ENCODE measurements at regions not wholly inside any gene's neighbourhood (a gene's known extent, or its start where the extent isn't known, plus 50 kb on each side); places are given as distances from the start of the nearest gene placed in this dataset.

DNA sequence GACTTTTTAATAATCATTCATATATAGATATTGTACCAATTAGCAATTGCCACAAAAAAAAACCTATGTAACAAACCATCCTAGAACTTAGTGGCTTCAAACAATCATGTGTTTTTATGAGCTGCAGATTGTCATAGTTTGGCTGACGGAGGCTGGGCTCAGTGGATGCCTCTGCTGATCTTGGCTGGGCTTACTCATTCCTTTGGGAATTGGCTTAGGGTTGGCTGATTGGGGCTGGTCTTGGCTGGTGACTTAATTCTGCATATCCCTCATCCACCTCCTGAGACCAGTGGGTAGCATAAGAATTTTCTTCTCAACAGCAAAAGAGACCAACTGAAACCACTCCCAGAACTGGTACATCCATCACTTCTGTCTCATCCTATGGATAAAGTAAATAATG lies 57.9 kb upstream of the PHF21B start:
- Mint-ChIP-seq H3K27me3 (ENCODE audit: low read depth) (peaks cover 14% of the 10 kb centered on the region), H3K4me1 (peaks cover 22% of the 10 kb centered on the region), H3K36me3 (peaks cover 9% of the 10 kb centered on the region), H3K9me3 (peaks cover 15% of the 10 kb centered on the region), H3K4me3 (no peak overlapping the region), H3K27ac (no peak overlapping the region)
- TF ChIP-seq, protein P1, sequence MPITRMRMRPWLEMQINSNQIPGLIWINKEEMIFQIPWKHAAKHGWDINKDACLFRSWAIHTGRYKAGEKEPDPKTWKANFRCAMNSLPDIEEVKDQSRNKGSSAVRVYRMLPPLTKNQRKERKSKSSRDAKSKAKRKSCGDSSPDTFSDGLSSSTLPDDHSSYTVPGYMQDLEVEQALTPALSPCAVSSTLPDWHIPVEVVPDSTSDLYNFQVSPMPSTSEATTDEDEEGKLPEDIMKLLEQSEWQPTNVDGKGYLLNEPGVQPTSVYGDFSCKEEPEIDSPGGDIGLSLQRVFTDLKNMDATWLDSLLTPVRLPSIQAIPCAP (CRISPR knock-in tag; IDR thresholded peaks at IDR 0.05) = no peak
- TF ChIP-seq, protein P2, sequence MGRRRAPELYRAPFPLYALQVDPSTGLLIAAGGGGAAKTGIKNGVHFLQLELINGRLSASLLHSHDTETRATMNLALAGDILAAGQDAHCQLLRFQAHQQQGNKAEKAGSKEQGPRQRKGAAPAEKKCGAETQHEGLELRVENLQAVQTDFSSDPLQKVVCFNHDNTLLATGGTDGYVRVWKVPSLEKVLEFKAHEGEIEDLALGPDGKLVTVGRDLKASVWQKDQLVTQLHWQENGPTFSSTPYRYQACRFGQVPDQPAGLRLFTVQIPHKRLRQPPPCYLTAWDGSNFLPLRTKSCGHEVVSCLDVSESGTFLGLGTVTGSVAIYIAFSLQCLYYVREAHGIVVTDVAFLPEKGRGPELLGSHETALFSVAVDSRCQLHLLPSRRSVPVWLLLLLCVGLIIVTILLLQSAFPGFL (CRISPR knock-in tag; IDR thresholded peaks at IDR 0.05; ENCODE audit: borderline replicate concordance) = no peak
- TF ChIP-seq, protein P3, sequence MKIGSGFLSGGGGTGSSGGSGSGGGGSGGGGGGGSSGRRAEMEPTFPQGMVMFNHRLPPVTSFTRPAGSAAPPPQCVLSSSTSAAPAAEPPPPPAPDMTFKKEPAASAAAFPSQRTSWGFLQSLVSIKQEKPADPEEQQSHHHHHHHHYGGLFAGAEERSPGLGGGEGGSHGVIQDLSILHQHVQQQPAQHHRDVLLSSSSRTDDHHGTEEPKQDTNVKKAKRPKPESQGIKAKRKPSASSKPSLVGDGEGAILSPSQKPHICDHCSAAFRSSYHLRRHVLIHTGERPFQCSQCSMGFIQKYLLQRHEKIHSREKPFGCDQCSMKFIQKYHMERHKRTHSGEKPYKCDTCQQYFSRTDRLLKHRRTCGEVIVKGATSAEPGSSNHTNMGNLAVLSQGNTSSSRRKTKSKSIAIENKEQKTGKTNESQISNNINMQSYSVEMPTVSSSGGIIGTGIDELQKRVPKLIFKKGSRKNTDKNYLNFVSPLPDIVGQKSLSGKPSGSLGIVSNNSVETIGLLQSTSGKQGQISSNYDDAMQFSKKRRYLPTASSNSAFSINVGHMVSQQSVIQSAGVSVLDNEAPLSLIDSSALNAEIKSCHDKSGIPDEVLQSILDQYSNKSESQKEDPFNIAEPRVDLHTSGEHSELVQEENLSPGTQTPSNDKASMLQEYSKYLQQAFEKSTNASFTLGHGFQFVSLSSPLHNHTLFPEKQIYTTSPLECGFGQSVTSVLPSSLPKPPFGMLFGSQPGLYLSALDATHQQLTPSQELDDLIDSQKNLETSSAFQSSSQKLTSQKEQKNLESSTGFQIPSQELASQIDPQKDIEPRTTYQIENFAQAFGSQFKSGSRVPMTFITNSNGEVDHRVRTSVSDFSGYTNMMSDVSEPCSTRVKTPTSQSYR (CRISPR knock-in tag; IDR thresholded peaks at IDR 0.05) = no peak
- TF ChIP-seq SP1 (CRISPR knock-in tag; conservative IDR thresholded peaks at IDR 0.05) = no peak
- TF ChIP-seq TP53 (CRISPR knock-in tag; IDR thresholded peaks at IDR 0.05) = no peak
- TF ChIP-seq, protein P4, sequence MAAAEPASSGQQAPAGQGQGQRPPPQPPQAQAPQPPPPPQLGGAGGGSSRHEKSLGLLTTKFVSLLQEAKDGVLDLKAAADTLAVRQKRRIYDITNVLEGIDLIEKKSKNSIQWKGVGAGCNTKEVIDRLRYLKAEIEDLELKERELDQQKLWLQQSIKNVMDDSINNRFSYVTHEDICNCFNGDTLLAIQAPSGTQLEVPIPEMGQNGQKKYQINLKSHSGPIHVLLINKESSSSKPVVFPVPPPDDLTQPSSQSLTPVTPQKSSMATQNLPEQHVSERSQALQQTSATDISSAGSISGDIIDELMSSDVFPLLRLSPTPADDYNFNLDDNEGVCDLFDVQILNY (CRISPR knock-in tag; IDR thresholded peaks at IDR 0.05) = no peak
- TF ChIP-seq ZNF671 (CRISPR knock-in tag; IDR thresholded peaks at IDR 0.05) = no peak
- TF ChIP-seq ELF4 (CRISPR knock-in tag; IDR thresholded peaks at IDR 0.05; ENCODE audit: low read depth) = no peak
- TF ChIP-seq NFATC4 (CRISPR knock-in tag; IDR thresholded peaks at IDR 0.05) = no peak
- TF ChIP-seq ZNF263 (CRISPR knock-in tag; IDR thresholded peaks at IDR 0.05; ENCODE audit: low read depth) = no peak
- no peak for TF ChIP-seq TEAD4 (CRISPR knock-in tag; IDR thresholded peaks at IDR 0.05)
- no peak for TF ChIP-seq ZNF416 (CRISPR knock-in tag; IDR thresholded peaks at IDR 0.05)
- no peak for TF ChIP-seq NR3C1 (CRISPR knock-in tag; conservative IDR thresholded peaks at IDR 0.05; ENCODE audit: low read depth)
- TF ChIP-seq, protein P5, sequence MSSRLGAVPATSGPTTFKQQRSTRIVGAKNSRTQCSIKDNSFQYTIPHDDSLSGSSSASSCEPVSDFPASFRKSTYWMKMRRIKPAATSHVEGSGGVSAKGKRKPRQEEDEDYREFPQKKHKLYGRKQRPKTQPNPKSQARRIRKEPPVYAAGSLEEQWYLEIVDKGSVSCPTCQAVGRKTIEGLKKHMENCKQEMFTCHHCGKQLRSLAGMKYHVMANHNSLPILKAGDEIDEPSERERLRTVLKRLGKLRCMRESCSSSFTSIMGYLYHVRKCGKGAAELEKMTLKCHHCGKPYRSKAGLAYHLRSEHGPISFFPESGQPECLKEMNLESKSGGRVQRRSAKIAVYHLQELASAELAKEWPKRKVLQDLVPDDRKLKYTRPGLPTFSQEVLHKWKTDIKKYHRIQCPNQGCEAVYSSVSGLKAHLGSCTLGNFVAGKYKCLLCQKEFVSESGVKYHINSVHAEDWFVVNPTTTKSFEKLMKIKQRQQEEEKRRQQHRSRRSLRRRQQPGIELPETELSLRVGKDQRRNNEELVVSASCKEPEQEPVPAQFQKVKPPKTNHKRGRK (CRISPR knock-in tag; IDR thresholded peaks at IDR 0.05; ENCODE audit: borderline replicate concordance) = no peak
- DNase-seq (ENCODE audit: low spot score) (no peak), ATAC-seq (no peak)
- ChIA-PET POLR2A (no interaction called here), CTCF (interaction anchor here (2.0 kb wide), 1 partner anchor 15 kb away, joined by 8 read pairs; no protein-coding TSS in a partner anchor)

DNA sequence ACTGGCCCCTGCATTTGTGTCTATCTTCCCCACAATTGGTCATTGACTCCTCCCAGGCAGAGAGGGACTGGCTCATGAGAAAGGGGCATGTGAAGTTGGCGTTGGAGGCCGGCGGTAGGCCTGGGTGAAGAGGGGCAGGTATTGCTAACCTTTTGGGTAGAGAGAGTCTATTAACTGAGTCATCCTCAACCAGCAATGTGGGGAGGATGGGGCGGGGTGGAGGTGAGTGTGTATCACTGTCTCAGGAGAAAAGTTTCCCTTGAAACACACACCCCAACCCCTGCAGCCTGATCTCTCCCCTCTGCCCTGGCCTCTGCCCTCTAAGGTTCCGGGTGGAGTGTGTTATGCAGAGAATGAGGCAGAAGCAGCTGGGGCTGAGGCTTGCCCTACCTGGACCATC lies 60.1 kb upstream of the PHF21B start:
- no peak overlapping the region for H3K27ac Mint-ChIP-seq
- no peak overlapping the region for H3K4me3 Mint-ChIP-seq
- H3K36me3 Mint-ChIP-seq = peaks cover 12% of the 10 kb centered on the region
- ATAC-seq (no peak), DNase-seq (ENCODE audit: low spot score) (no peak)
- ChIA-PET CTCF (no interaction called here), POLR2A (no interaction called here)
- H3K4me1 Mint-ChIP-seq = peaks cover 32% of the 10 kb centered on the region
- peaks cover 17% of the 10 kb centered on the region for H3K27me3 Mint-ChIP-seq (ENCODE audit: low read depth)
- H3K9me3 Mint-ChIP-seq = peaks cover 21% of the 10 kb centered on the region
- TF ChIP-seq, protein P6, sequence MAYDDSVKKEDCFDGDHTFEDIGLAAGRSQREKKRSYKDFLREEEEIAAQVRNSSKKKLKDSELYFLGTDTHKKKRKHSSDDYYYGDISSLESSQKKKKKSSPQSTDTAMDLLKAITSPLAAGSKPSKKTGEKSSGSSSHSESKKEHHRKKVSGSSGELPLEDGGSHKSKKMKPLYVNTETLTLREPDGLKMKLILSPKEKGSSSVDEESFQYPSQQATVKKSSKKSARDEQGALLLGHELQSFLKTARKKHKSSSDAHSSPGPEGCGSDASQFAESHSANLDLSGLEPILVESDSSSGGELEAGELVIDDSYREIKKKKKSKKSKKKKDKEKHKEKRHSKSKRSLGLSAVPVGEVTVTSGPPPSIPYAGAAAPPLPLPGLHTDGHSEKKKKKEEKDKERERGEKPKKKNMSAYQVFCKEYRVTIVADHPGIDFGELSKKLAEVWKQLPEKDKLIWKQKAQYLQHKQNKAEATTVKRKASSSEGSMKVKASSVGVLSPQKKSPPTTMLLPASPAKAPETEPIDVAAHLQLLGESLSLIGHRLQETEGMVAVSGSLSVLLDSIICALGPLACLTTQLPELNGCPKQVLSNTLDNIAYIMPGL (CRISPR knock-in tag; IDR thresholded peaks at IDR 0.05) = no peak
- TF ChIP-seq, protein P7, sequence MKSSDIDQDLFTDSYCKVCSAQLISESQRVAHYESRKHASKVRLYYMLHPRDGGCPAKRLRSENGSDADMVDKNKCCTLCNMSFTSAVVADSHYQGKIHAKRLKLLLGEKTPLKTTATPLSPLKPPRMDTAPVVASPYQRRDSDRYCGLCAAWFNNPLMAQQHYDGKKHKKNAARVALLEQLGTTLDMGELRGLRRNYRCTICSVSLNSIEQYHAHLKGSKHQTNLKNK (CRISPR knock-in tag; IDR thresholded peaks at IDR 0.05) = no peak
- TF ChIP-seq, protein P8, sequence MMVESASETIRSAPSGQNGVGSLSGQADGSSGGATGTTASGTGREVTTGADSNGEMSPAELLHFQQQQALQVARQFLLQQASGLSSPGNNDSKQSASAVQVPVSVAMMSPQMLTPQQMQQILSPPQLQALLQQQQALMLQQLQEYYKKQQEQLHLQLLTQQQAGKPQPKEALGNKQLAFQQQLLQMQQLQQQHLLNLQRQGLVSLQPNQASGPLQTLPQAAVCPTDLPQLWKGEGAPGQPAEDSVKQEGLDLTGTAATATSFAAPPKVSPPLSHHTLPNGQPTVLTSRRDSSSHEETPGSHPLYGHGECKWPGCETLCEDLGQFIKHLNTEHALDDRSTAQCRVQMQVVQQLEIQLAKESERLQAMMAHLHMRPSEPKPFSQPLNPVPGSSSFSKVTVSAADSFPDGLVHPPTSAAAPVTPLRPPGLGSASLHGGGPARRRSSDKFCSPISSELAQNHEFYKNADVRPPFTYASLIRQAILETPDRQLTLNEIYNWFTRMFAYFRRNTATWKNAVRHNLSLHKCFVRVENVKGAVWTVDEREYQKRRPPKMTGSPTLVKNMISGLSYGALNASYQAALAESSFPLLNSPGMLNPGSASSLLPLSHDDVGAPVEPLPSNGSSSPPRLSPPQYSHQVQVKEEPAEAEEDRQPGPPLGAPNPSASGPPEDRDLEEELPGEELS (CRISPR knock-in tag; IDR thresholded peaks at IDR 0.05) = no peak
- TF ChIP-seq, protein P9, sequence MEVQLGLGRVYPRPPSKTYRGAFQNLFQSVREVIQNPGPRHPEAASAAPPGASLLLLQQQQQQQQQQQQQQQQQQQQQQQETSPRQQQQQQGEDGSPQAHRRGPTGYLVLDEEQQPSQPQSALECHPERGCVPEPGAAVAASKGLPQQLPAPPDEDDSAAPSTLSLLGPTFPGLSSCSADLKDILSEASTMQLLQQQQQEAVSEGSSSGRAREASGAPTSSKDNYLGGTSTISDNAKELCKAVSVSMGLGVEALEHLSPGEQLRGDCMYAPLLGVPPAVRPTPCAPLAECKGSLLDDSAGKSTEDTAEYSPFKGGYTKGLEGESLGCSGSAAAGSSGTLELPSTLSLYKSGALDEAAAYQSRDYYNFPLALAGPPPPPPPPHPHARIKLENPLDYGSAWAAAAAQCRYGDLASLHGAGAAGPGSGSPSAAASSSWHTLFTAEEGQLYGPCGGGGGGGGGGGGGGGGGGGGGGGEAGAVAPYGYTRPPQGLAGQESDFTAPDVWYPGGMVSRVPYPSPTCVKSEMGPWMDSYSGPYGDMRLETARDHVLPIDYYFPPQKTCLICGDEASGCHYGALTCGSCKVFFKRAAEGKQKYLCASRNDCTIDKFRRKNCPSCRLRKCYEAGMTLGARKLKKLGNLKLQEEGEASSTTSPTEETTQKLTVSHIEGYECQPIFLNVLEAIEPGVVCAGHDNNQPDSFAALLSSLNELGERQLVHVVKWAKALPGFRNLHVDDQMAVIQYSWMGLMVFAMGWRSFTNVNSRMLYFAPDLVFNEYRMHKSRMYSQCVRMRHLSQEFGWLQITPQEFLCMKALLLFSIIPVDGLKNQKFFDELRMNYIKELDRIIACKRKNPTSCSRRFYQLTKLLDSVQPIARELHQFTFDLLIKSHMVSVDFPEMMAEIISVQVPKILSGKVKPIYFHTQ (CRISPR knock-in tag; IDR thresholded peaks at IDR 0.05) = no peak
- TF ChIP-seq CREM (CRISPR knock-in tag; IDR thresholded peaks at IDR 0.05) (no peak), GABPB1 (CRISPR knock-in tag; IDR thresholded peaks at IDR 0.05) (no peak)
